ENCODE measurements at regions not wholly inside any gene's neighbourhood (a gene's known extent, or its start where the extent isn't known, plus 50 kb on each side); places are given as distances from the start of the nearest gene placed in this dataset.
"Not testable (repeated sequence)": the region's sequence is repeated elsewhere in the genome, so short reads cannot be mapped to it uniquely, and the experiment has no call there.

- no peak for TF ChIP-seq CTCF (IDR thresholded peaks at IDR 0.05; ENCODE audit: unreplicated experiment)
- H3K4me1 Mint-ChIP-seq, result no peaks in the 10 kb centered on the region
- no peaks in the 10 kb centered on the region for H3K36me3 Mint-ChIP-seq
- no peak overlapping the region for H3K27ac Mint-ChIP-seq
- DNase-seq (ENCODE audit: low spot score in 2 of 2, unreplicated experiment in 2 of 2), result no peak
- no peaks in the 10 kb centered on the region for H3K27me3 Mint-ChIP-seq (ENCODE audit: low read depth)
- no peak overlapping the region for H3K4me3 Mint-ChIP-seq
- H3K9me3 Mint-ChIP-seq, result peaks cover 8% of the 10 kb centered on the region
Measured at GRCh38 chr2:125006676-125007075, 981.6 kb downstream of the CNTNAP5 start.

DNA sequence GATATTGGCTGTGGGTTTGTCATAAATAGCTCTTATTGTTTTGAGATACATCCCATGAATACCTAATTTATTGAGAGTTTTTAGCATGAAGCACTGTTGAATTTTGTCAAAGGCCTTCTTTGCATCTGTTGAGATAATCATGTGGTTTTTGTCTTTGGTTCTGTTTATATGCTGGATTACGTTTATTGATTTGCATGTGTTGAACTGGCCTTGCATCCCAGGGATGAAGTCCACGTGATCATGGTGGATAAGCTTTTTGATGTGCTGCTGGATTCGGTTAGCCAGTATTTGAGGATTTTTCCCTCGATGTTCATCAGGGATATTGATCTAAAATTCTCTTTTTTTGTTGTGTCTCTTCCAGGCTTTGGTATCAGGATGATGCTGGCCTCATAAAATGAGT, 1003.6 kb downstream of the CNTNAP5 start:
- not testable (repeated sequence) for DNase-seq (ENCODE audit: low spot score in 2 of 2, unreplicated experiment in 2 of 2); H3K4me3 Mint-ChIP-seq; H3K4me1 Mint-ChIP-seq; H3K27ac Mint-ChIP-seq; H3K27me3 Mint-ChIP-seq (ENCODE audit: low read depth); H3K36me3 Mint-ChIP-seq
- peaks cover 51% of the 10 kb centered on the region for H3K9me3 Mint-ChIP-seq

DNA sequence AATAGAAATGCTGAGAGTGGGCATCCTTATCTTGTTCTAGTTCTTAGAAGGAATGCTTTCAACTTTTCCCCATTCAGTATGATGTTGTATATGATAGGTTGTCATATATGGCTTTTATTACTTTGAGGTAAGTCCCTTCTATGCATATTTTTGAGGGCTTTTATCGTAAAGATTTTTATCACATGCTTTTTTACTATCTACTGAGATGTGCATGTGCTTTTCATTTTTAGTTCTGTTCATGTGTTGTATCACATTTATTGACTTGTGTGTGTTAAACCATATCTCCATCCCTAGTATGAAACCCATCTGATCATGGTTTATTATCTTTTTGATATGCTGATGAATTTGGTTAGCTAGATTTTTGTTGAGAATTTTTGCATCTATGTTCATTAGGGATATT, 1008.8 kb downstream of the CNTNAP5 start:
- DNase-seq (ENCODE audit: low spot score in 2 of 2, unreplicated experiment in 2 of 2), result no peak
- no peaks in the 10 kb centered on the region for H3K36me3 Mint-ChIP-seq
- peaks cover 1% of the 10 kb centered on the region for H3K27me3 Mint-ChIP-seq (ENCODE audit: low read depth)
- H3K27ac Mint-ChIP-seq, result no peak overlapping the region
- H3K4me3 Mint-ChIP-seq, result no peak overlapping the region
- H3K9me3 Mint-ChIP-seq, result peaks cover 60% of the 10 kb centered on the region
- no peak for TF ChIP-seq CTCF (IDR thresholded peaks at IDR 0.05; ENCODE audit: unreplicated experiment)
- no peaks in the 10 kb centered on the region for H3K4me1 Mint-ChIP-seq

- Mint-ChIP-seq H3K27me3 (ENCODE audit: low read depth) (peaks cover 2% of the 10 kb centered on the region), H3K36me3 (no peaks in the 10 kb centered on the region), H3K4me3 (no peak overlapping the region), H3K9me3 (peaks cover 43% of the 10 kb centered on the region), H3K4me1 (peaks cover under 1% of the 10 kb centered on the region), H3K27ac (no peak overlapping the region)
- TF ChIP-seq CTCF (IDR thresholded peaks at IDR 0.05; ENCODE audit: unreplicated experiment), result no peak
- no peak for DNase-seq (ENCODE audit: low spot score in 2 of 2, unreplicated experiment in 2 of 2)
Measured at GRCh38 chr2:125037135-125037653, 1012.1 kb downstream of the CNTNAP5 start.

DNA sequence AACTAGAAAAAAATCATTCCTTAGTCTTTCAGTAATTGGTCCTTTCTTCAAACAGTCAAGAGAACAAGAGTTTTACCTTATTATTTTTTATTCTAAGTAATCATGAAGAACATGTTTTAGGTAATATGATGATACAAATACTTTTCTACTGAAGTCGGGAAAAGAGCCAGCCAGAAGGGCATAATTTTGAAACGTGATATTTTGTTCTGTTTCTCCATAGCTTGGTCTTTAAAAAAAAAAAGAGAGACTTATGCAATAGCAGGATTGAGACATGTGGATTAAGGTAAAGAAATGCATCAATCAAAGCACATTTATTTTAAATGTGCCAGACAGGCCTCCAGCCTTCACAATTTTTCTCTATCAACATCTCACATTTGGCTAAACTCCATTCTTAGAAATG, 1016.8 kb downstream of the CNTNAP5 start:
- Mint-ChIP-seq H3K27me3 (ENCODE audit: low read depth) (peaks cover 2% of the 10 kb centered on the region), H3K4me1 (peaks cover 2% of the 10 kb centered on the region), H3K36me3 (no peaks in the 10 kb centered on the region), H3K27ac (no peak overlapping the region), H3K4me3 (no peak overlapping the region), H3K9me3 (no peaks in the 10 kb centered on the region)
- DNase-seq (ENCODE audit: low spot score in 2 of 2, unreplicated experiment in 2 of 2), result no peak
- no peak for TF ChIP-seq CTCF (IDR thresholded peaks at IDR 0.05; ENCODE audit: unreplicated experiment)

DNA sequence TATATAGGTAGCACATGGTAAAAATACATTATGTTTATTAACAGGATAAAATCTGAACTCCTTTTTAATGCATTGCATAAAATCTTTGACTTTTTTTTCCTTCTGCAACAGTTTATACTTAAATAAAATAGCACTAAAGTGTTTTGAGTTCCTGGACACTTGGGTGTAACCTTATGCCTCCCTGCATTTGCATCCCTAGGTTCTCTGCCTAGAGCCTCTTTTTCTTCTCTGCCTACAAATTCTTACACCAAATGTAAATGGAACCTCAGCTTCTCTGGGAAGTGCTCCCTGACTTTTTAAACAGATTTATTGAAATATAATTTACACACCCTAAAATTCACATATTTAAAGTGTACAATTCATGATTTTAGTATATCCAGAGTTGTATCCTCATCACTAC, 1017.6 kb downstream of the CNTNAP5 start:
- TF ChIP-seq CTCF (IDR thresholded peaks at IDR 0.05; ENCODE audit: unreplicated experiment), result no peak
- H3K4me1 Mint-ChIP-seq, result peaks cover 2% of the 10 kb centered on the region
- no peaks in the 10 kb centered on the region for H3K9me3 Mint-ChIP-seq
- no peak overlapping the region for H3K4me3 Mint-ChIP-seq
- DNase-seq (ENCODE audit: low spot score in 2 of 2, unreplicated experiment in 2 of 2), result no peak
- peaks cover 2% of the 10 kb centered on the region for H3K27me3 Mint-ChIP-seq (ENCODE audit: low read depth)
- no peak overlapping the region for H3K27ac Mint-ChIP-seq
- H3K36me3 Mint-ChIP-seq, result no peaks in the 10 kb centered on the region
